GM23338 (cell line): ENCODE measurements at regions not wholly inside any gene's neighbourhood (a gene's known extent, or its start where the extent isn't known, plus 50 kb on each side); places are given as distances from the start of the nearest gene placed in this dataset.

Experiments used
- ATAC-seq: fragments of 200-7000 bp; cut with Tn5 transposase; 3 replicates; pipeline ENCODE4 v1.9.1; 2020
- DNase-seq: peaks from one replicate; pipeline ENCODE4 v3.0.0-alpha.2; 2015; ENCODE audit warnings: low spot score
- H2AFZ ChIP-seq: fragments of 200-600 bp; sonication (generic); 2 replicates; pipeline ENCODE4 v1.8.0; 2016; ENCODE audit warnings: antibody characterized with exemption, mild to moderate bottlenecking, moderate library complexity
- H3F3A ChIP-seq: fragments of 200-600 bp; sonication (generic); replicated peaks from 2 replicates; pipeline ENCODE4 v1.8.0; 2017; ENCODE audit warnings: antibody characterized with exemption, mixed run types, low read depth
- H3K27ac ChIP-seq: fragments of 200-600 bp; sonication (generic); 2 replicates; pipeline ENCODE4 v1.6.1; 2016; ENCODE audit warnings: low read depth
- H3K27me3 ChIP-seq: fragments of 200-600 bp; sonication (generic); 2 replicates; pipeline ENCODE4 v1.8.0; 2016; ENCODE audit warnings: mild to moderate bottlenecking, mixed run types, moderate library complexity; ENCODE audit not compliant: insufficient read depth
- H3K36me3 ChIP-seq: fragments of 200-600 bp; sonication (generic); 2 replicates; pipeline ENCODE4 v1.8.0; 2016; ENCODE audit warnings: mild to moderate bottlenecking; ENCODE audit not compliant: insufficient read depth
- H3K4me1 ChIP-seq: fragments of 200-600 bp; sonication (generic); 2 replicates; pipeline ENCODE4 v1.8.0; 2016; ENCODE audit warnings: mild to moderate bottlenecking, moderate library complexity; ENCODE audit not compliant: insufficient read depth
- H3K4me2 ChIP-seq: fragments of 200-600 bp; sonication (generic); 2 replicates; pipeline ENCODE4 v1.7.1; 2017; ENCODE audit warnings: mixed run types
- H3K4me3 ChIP-seq: fragments of 200-600 bp; sonication (generic); 2 replicates; pipeline ENCODE4 v1.6.1; 2016; ENCODE audit warnings: mixed run types
- H3K79me2 ChIP-seq: fragments of 200-600 bp; sonication (generic); replicated peaks from 2 replicates; pipeline ENCODE4 v1.8.0; 2017; ENCODE audit warnings: mild to moderate bottlenecking; ENCODE audit not compliant: insufficient read depth
- H3K9me2 ChIP-seq: fragments of 200-600 bp; sonication (generic); 2 replicates; pipeline ENCODE4 v1.8.0; 2017; ENCODE audit not compliant: insufficient read depth
- H4K20me1 ChIP-seq: fragments of 200-600 bp; sonication (generic); replicated peaks from 2 replicates; pipeline ENCODE4 v1.8.0; 2017; ENCODE audit warnings: mild to moderate bottlenecking; ENCODE audit not compliant: insufficient read depth
- H3K27ac Mint-ChIP-seq: 2 replicates; pipeline ENCODE4 v1.8.0; 2020; ENCODE audit warnings: inconsistent platforms, mild to moderate bottlenecking, moderate library complexity, mixed read lengths
- H3K27me3 Mint-ChIP-seq: 3 replicates; pipeline ENCODE4 v1.8.0; 2022; ENCODE audit warnings: low read depth, mild to moderate bottlenecking, moderate library complexity, mixed read lengths, inconsistent platforms; ENCODE audit not compliant: insufficient read depth, poor library complexity
- H3K36me3 Mint-ChIP-seq: 3 replicates; pipeline ENCODE4 v1.8.0; 2021; ENCODE audit warnings: low read depth, mild to moderate bottlenecking, inconsistent platforms, moderate library complexity, mixed read lengths
- H3K4me1 Mint-ChIP-seq: 3 replicates; pipeline ENCODE4 v1.8.0; 2020; ENCODE audit warnings: mild to moderate bottlenecking, inconsistent platforms, mixed read lengths
- H3K4me3 Mint-ChIP-seq: 3 replicates; pipeline ENCODE4 v1.8.0; 2021; ENCODE audit warnings: moderate library complexity, mild to moderate bottlenecking, inconsistent platforms, mixed read lengths
- H3K9me3 Mint-ChIP-seq: 3 replicates; pipeline ENCODE4 v1.8.0; 2020; ENCODE audit warnings: moderate library complexity, mild to moderate bottlenecking, inconsistent platforms, mixed read lengths
- CREB1 ChIP-seq: fragments of 250-450 bp; sonication (Bioruptor Pico); IDR thresholded peaks from 2 replicates; pipeline ENCODE4 v1.5.0; 2020; ENCODE audit warnings: low read depth, mild to moderate bottlenecking, moderate library complexity
- CTCF ChIP-seq, 2 experiments: fragments of 200-600 bp in 1 of 2; sonication (generic) in 1 of 2; conservative IDR thresholded peaks; 2 replicates each; pipeline versions ENCODE4 v1.5.1 to v1.6.1; 2016 to 2017; ENCODE audit warnings: antibody characterized with exemption in 2 of 2, low read depth in 2 of 2, mild to moderate bottlenecking in 2 of 2, moderate library complexity in 1 of 2
- ETS1 ChIP-seq: IDR thresholded peaks from 2 replicates; pipeline ENCODE4 v1.6.1; 2016; ENCODE audit warnings: antibody characterized with exemption
- EZH2phosphoT487 ChIP-seq: fragments of 200-600 bp; sonication (generic); IDR thresholded peaks from one replicate; pipeline ENCODE4 v1.8.1; 2018; ENCODE audit warnings: antibody characterized with exemption; ENCODE audit not compliant: unreplicated experiment
- POLR2AphosphoS5 ChIP-seq: IDR thresholded peaks from 2 replicates; pipeline ENCODE4 v1.6.1; 2016; ENCODE audit warnings: antibody characterized with exemption, low read depth
- STAT1 ChIP-seq: IDR thresholded peaks from one replicate; pipeline ENCODE4 v1.6.1; 2016; ENCODE audit warnings: antibody characterized with exemption; ENCODE audit not compliant: unreplicated experiment
- TF ChIP-seq, protein P1 (sequence below): IDR thresholded peaks from one replicate; pipeline ENCODE4 v1.6.1; 2018; ENCODE audit warnings: antibody characterized with exemption; ENCODE audit not compliant: unreplicated experiment

DNA sequence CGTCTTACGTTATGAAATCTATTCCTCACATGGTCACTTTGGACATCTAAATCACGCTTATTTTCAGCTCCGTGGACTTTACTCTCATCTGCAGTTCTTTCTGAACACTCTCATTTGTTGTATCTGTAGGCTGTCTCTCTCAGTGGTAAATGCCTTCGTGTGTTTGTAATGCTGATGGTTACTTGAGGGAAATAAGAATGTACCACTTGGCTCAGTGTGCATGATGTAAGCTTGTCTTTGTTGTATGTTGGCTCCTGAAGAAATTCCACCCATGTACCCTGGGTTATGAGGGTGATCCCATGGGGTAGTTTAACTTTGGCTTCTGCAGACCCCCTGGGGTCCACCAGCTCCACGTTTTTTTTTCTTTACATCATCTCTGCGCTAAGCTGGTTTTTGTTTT is 378.4 kb downstream of the SETD4 start:
- TF ChIP-seq POLR2AphosphoS5 = no peak
- no peak for TF ChIP-seq EZH2phosphoT487
- TF ChIP-seq, protein P1, sequence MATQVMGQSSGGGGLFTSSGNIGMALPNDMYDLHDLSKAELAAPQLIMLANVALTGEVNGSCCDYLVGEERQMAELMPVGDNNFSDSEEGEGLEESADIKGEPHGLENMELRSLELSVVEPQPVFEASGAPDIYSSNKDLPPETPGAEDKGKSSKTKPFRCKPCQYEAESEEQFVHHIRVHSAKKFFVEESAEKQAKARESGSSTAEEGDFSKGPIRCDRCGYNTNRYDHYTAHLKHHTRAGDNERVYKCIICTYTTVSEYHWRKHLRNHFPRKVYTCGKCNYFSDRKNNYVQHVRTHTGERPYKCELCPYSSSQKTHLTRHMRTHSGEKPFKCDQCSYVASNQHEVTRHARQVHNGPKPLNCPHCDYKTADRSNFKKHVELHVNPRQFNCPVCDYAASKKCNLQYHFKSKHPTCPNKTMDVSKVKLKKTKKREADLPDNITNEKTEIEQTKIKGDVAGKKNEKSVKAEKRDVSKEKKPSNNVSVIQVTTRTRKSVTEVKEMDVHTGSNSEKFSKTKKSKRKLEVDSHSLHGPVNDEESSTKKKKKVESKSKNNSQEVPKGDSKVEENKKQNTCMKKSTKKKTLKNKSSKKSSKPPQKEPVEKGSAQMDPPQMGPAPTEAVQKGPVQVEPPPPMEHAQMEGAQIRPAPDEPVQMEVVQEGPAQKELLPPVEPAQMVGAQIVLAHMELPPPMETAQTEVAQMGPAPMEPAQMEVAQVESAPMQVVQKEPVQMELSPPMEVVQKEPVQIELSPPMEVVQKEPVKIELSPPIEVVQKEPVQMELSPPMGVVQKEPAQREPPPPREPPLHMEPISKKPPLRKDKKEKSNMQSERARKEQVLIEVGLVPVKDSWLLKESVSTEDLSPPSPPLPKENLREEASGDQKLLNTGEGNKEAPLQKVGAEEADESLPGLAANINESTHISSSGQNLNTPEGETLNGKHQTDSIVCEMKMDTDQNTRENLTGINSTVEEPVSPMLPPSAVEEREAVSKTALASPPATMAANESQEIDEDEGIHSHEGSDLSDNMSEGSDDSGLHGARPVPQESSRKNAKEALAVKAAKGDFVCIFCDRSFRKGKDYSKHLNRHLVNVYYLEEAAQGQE = no peak
- no peak for TF ChIP-seq CTCF (conservative IDR thresholded peaks at IDR 0.05; ENCODE audit: low read depth in 2 of 2)
- TF ChIP-seq CREB1 (CRISPR knock-in tag) = no peak
- no peak for TF ChIP-seq ETS1
- no peak for TF ChIP-seq STAT1
- Histone ChIP-seq H3F3A (no peaks in the 10 kb centered on the region), H2AFZ (no peak overlapping the region), H4K20me1 (no peaks in the 10 kb centered on the region), H3K36me3 (no peaks in the 10 kb centered on the region), H3K9me2 (peaks cover 15% of the 10 kb centered on the region; the same call in 1 of the 2 replicates), H3K27ac (no peak overlapping the region), H3K4me2 (no peak overlapping the region), H3K4me1 (no peaks in the 10 kb centered on the region), H3K79me2 (no peaks in the 10 kb centered on the region), H3K4me3 (no peak overlapping the region), H3K27me3 (no peaks in the 10 kb centered on the region)
- Mint-ChIP-seq H3K4me3 (no peak overlapping the region), H3K27me3 (no peaks in the 10 kb centered on the region), H3K9me3 (no peaks in the 10 kb centered on the region), H3K4me1 (no peaks in the 10 kb centered on the region; the same call in 2 of the 3 replicates), H3K36me3 (no peaks in the 10 kb centered on the region), H3K27ac (no peak overlapping the region)
- DNase-seq (no peak), ATAC-seq (no peak)

GRCh38 chr21:35679076-35679475 is 381.2 kb downstream of the SETD4 start:
- no peak overlapping the region for H2AFZ ChIP-seq
- H3K27me3 Mint-ChIP-seq = no peaks in the 10 kb centered on the region
- no peaks in the 10 kb centered on the region for H3K79me2 ChIP-seq
- TF ChIP-seq CREB1 (CRISPR knock-in tag) = no peak
- DNase-seq = no peak
- no peak overlapping the region for H3K4me3 ChIP-seq
- peaks cover 15% of the 10 kb centered on the region; the same call in 1 of the 2 replicates for H3K9me2 ChIP-seq
- no peaks in the 10 kb centered on the region for H3F3A ChIP-seq
- no peak overlapping the region for H3K4me3 Mint-ChIP-seq
- H4K20me1 ChIP-seq = no peaks in the 10 kb centered on the region
- no peaks in the 10 kb centered on the region for H3K9me3 Mint-ChIP-seq
- no peak overlapping the region for H3K27ac Mint-ChIP-seq
- H3K4me1 ChIP-seq = no peaks in the 10 kb centered on the region
- H3K36me3 ChIP-seq = no peaks in the 10 kb centered on the region
- H3K27me3 ChIP-seq = no peaks in the 10 kb centered on the region
- H3K27ac ChIP-seq = no peak overlapping the region
- H3K4me2 ChIP-seq = no peak overlapping the region
- H3K4me1 Mint-ChIP-seq = no peaks in the 10 kb centered on the region; the same call in 1 of the 3 replicates
- no peaks in the 10 kb centered on the region for H3K36me3 Mint-ChIP-seq
- ATAC-seq = no peak
